K562 (cell line): ENCODE measurements at regions not wholly inside any gene's neighbourhood (a gene's known extent, or its start where the extent isn't known, plus 50 kb on each side); places are given as distances from the start of the nearest gene placed in this dataset.

Experiments
- ATAC-seq: fragments of 200-7000 bp; cut with Tn5 transposase; 3 replicates; pipeline ENCODE4 v1.9.1; 2020; ENCODE audit warnings: moderate library complexity
- BruUV-seq: library from RNA; stranded (reverse); fragments of 400-500 nt; replicated peaks from 2 replicates; lab custom pipeline; 2021; lab: Mats Ljungman, UMichigan
- CTCF ChIA-PET: fragments of 300-600 bp; formaldehyde crosslinking; extraction: SDS; loops from one replicate; lab custom pipeline; 2021; ENCODE audit warnings: low intra/inter-chr PET ratio; lab: Yijun Ruan, JAX
- POLR2A ChIA-PET: fragments of 300-600, 350-650 bp; sonication (Branson Sonifier 250); formaldehyde crosslinking; extraction: SDS; loops from one replicate; lab custom pipeline; 2021; ENCODE audit warnings: antibody characterized with exemption, inconsistent platforms; lab: Yijun Ruan, JAX
- DNase-seq, 4 experiments: peaks; one replicate each; pipeline versions ENCODE4 v3.0.0 to v3.0.0-alpha.2; 2011 to 2018; ENCODE audit warnings: low spot score in 3 of 4, mixed read lengths in 3 of 4; ENCODE audit errors: extremely low read depth in 1 of 4
- FAIRE-seq: peaks from 2 replicates; lab custom pipeline; 2011; peaks lifted over from hg19 to GRCh38; lab: Jason Lieb, UNC
- H2AFZ ChIP-seq: 2 replicates; pipeline ENCODE4 v1.6.0; 2011; ENCODE audit warnings: low read depth, low read length, control low read depth, inconsistent platforms
- H3K27ac ChIP-seq: fragments of 200-600 bp; 3 replicates; pipeline ENCODE4 v1.8.0; 2011; ENCODE audit warnings: low read depth, mild to moderate bottlenecking, control low read depth, inconsistent platforms, low read length, moderate library complexity, mixed read lengths; ENCODE audit errors: extremely low read depth
- H3K27me3 ChIP-seq, 2 experiments: fragments of 300-600 bp in 1 of 2; 2 replicates in 1 of 2; 3 replicates in 1 of 2; pipeline versions ENCODE4 v1.6.0 to v1.8.0; 2011; ENCODE audit warnings: inconsistent platforms in 2 of 2, low read length in 2 of 2, mild to moderate bottlenecking in 1 of 2, mixed read lengths in 1 of 2, moderate library complexity in 1 of 2; ENCODE audit not compliant: control insufficient read depth in 2 of 2, insufficient read depth in 2 of 2
- H3K36me3 ChIP-seq: fragments of 300-600 bp; 3 replicates; pipeline ENCODE4 v1.8.0; 2011; ENCODE audit warnings: mild to moderate bottlenecking, low read length, inconsistent platforms; ENCODE audit not compliant: control insufficient read depth, insufficient read depth
- H3K4me1 ChIP-seq, 2 experiments: fragments of 200-600 bp in 1 of 2; replicated peaks in 1 of 2; 2 replicates in 1 of 2; 3 replicates in 1 of 2; pipeline versions ENCODE4 v1.5.1 to v1.8.0; 2011; ENCODE audit warnings: inconsistent platforms in 2 of 2, low read length in 2 of 2, mild to moderate bottlenecking in 1 of 2, mixed read lengths in 1 of 2, moderate library complexity in 1 of 2; ENCODE audit not compliant: control insufficient read depth in 2 of 2, insufficient read depth in 2 of 2
- H3K4me2 ChIP-seq: 2 replicates; pipeline ENCODE4 v1.6.1; 2011; ENCODE audit warnings: low read length, control low read depth, inconsistent platforms, mixed read lengths; ENCODE audit not compliant: insufficient read depth
- H3K4me3 ChIP-seq: fragments of 200-600 bp; sonication (generic), shearing (Covaris generic); 2 replicates; pipeline ENCODE4 v1.5.1; 2016; ENCODE audit warnings: control low read depth, inconsistent platforms
- H3K79me2 ChIP-seq: fragments of 200-600 bp; 3 replicates; pipeline ENCODE4 v1.8.0; 2011; ENCODE audit warnings: low read length, inconsistent platforms; ENCODE audit not compliant: control insufficient read depth, insufficient read depth
- H3K9ac ChIP-seq, 2 experiments: 2 replicates each; pipeline versions ENCODE4 v1.6.0 to v1.6.1; 2011; ENCODE audit warnings: low read depth in 2 of 2, low read length in 2 of 2, control low read depth in 1 of 2, inconsistent platforms in 1 of 2, mild to moderate bottlenecking in 1 of 2, mixed read lengths in 1 of 2; ENCODE audit not compliant: insufficient read depth in 1 of 2
- H3K9me1 ChIP-seq: one replicate; pipeline ENCODE4 v1.6.0; 2011; ENCODE audit warnings: inconsistent platforms, mild to moderate bottlenecking, low read length, moderate library complexity; ENCODE audit not compliant: control insufficient read depth, insufficient read depth
- H3K9me3 ChIP-seq: replicated peaks from 2 replicates; pipeline ENCODE4 v1.5.1; 2011; ENCODE audit warnings: low read depth, low read length, inconsistent platforms; ENCODE audit not compliant: control insufficient read depth, insufficient read depth
- H4K20me1 ChIP-seq: replicated peaks from 2 replicates; pipeline ENCODE4 v1.6.1; 2011; ENCODE audit warnings: low read length, inconsistent platforms, mixed read lengths; ENCODE audit not compliant: control insufficient read depth, insufficient read depth
- BACH1 ChIP-seq: fragments of 200-800 bp; sonication (Bioruptor generic); IDR thresholded peaks from 2 replicates; pipeline ENCODE4 v1.6.1; 2016; ENCODE audit warnings: missing genetic modification characterization, missing compliant biosample characterization
- C11orf30 ChIP-seq: fragments of 450-650 bp; IDR thresholded peaks from 2 replicates; pipeline ENCODE4 v1.6.1; 2016; ENCODE audit warnings: low read depth, mild to moderate bottlenecking
- DIDO1 ChIP-seq: fragments of 450-650 bp; IDR thresholded peaks from 2 replicates; pipeline ENCODE4 v1.6.1; 2016; ENCODE audit warnings: low read depth, missing biosample characterization, missing genetic modification characterization
- EP400 ChIP-seq: fragments of 450-650 bp; IDR thresholded peaks from 2 replicates; pipeline ENCODE4 v1.6.1; 2017; ENCODE audit warnings: antibody characterized with exemption, mild to moderate bottlenecking, moderate library complexity
- ETS2 ChIP-seq: IDR thresholded peaks from 2 replicates; pipeline ENCODE4 v1.6.1; 2016; ENCODE audit warnings: borderline replicate concordance, missing genetic modification characterization, mild to moderate bottlenecking, moderate library complexity, missing compliant biosample characterization; ENCODE audit not compliant: poor library complexity, severe bottlenecking
- KDM4B ChIP-seq, 2 experiments: fragments of 450-650 bp in 1 of 2; sonication (generic) in 1 of 2; IDR thresholded peaks; 2 replicates each; pipeline ENCODE4 v1.6.1; 2016 to 2017; ENCODE audit warnings: borderline replicate concordance in 2 of 2, antibody characterized with exemption in 1 of 2, low read depth in 1 of 2, mild to moderate bottlenecking in 1 of 2
- LEF1 ChIP-seq: fragments of 450-650 bp; IDR thresholded peaks from 2 replicates; pipeline ENCODE4 v1.6.1; 2016; ENCODE audit warnings: mild to moderate bottlenecking
- MAFF ChIP-seq: IDR thresholded peaks from 2 replicates; pipeline ENCODE4 v1.6.1; 2012; ENCODE audit warnings: low read length, improper control_type of control experiment
- MAFG ChIP-seq: fragments of 450-650 bp; conservative IDR thresholded peaks from 2 replicates; pipeline ENCODE4 v1.6.1; 2016; ENCODE audit warnings: missing genetic modification characterization, missing compliant biosample characterization
- MAFK ChIP-seq: IDR thresholded peaks from 2 replicates; pipeline ENCODE4 v1.6.1; 2011; ENCODE audit warnings: low read length, improper control_type of control experiment
- MNT ChIP-seq, 2 experiments: fragments of 450-650 bp; conservative IDR thresholded peaks; 2 replicates each; pipeline ENCODE4 v1.6.1; 2017; ENCODE audit warnings: mild to moderate bottlenecking in 2 of 2, moderate library complexity in 2 of 2
- MYC ChIP-seq, 2 experiments: fragments of 250-450 bp in 1 of 2; sonication (Bioruptor Pico) in 1 of 2; IDR thresholded peaks; 2 replicates each; pipeline versions ENCODE4 v1.5.1 to v1.6.1; 2012 to 2021; ENCODE audit warnings: low read depth in 2 of 2, borderline replicate concordance in 1 of 2, improper control_type of control experiment in 1 of 2, low read length in 1 of 2, mild to moderate bottlenecking in 1 of 2, moderate library complexity in 1 of 2
- NR2C1 ChIP-seq, 2 experiments: fragments of 450-650 bp; IDR thresholded peaks; 2 replicates each; pipeline ENCODE4 v1.6.1; 2017; ENCODE audit warnings: mild to moderate bottlenecking in 2 of 2, antibody characterized with exemption in 1 of 2, inconsistent platforms in 1 of 2, missing compliant biosample characterization in 1 of 2, missing genetic modification characterization in 1 of 2
- PKNOX1 ChIP-seq: fragments of 450-650 bp; IDR thresholded peaks from 2 replicates; pipeline ENCODE4 v1.6.1; 2016
- RFX5 ChIP-seq: IDR thresholded peaks from 2 replicates; pipeline ENCODE4 v1.6.1; 2011; ENCODE audit warnings: low read depth, mild to moderate bottlenecking, improper control_type of control experiment, low read length
- RHOXF2B ChIP-seq: fragments of 250-450 bp; sonication (Bioruptor Pico); conservative IDR thresholded peaks from 2 replicates; pipeline ENCODE4 v1.5.1; 2021
- TEAD2 ChIP-seq: fragments of 450-650 bp; IDR thresholded peaks from 2 replicates; pipeline ENCODE4 v1.6.1; 2016; ENCODE audit warnings: missing genetic modification characterization, control low read depth, missing compliant biosample characterization
- TRIM24 ChIP-seq, 2 experiments: fragments of 450-650 bp; IDR thresholded peaks; 2 replicates each; pipeline ENCODE4 v1.6.1; 2016
- ZBTB17 ChIP-seq: fragments of 450-650 bp; formaldehyde crosslinking; IDR thresholded peaks from 2 replicates; pipeline ENCODE4 v1.4.0; 2020; ENCODE audit warnings: mild to moderate bottlenecking
- ZKSCAN8 ChIP-seq: fragments of 200-800 bp; sonication (Bioruptor generic); IDR thresholded peaks from 2 replicates; pipeline ENCODE4 v1.6.1; 2016; ENCODE audit warnings: missing genetic modification characterization, missing compliant biosample characterization
- ZNF121 ChIP-seq: sonication (generic); formaldehyde crosslinking; conservative IDR thresholded peaks from 2 replicates; pipeline ENCODE4 v1.8.0; 2022; ENCODE audit warnings: missing genetic modification reagents
- ZNF316 ChIP-seq: fragments of 450-650 bp; IDR thresholded peaks from 2 replicates; pipeline ENCODE4 v1.6.1; 2016
- ZSCAN32 ChIP-seq: fragments of 450-650 bp; formaldehyde crosslinking; IDR thresholded peaks from 2 replicates; pipeline ENCODE4 v1.4.0; 2020; ENCODE audit warnings: mild to moderate bottlenecking, moderate library complexity
- WGBS: fragments of 100-300 bp; shearing (Covaris generic); methylation state at CpG from one replicate; pipeline ENCODE4 v1.1.6; 2016; ENCODE audit warnings: low coverage, mixed read lengths; ENCODE audit not compliant: insufficient coverage; ENCODE audit errors: missing lambda C conversion rate; 5-methylcytosine and 5-hydroxymethylcytosine counted together
- in situ Hi-C: fragments of 300-500 bp; cut with MboI; formaldehyde crosslinking; loops from 4 replicates; pipeline ENCODE4 v1.15.0; 2018; ENCODE audit warnings: inconsistent platforms, mixed read lengths
- intact Hi-C: fragments of 100-400 bp; cut with micrococcal nuclease; formaldehyde crosslinking; loops from 2 replicates; pipeline ENCODE4 v1.14.2; 2022
- TF ChIP-seq, protein P1 (sequence below): sonication (generic); formaldehyde crosslinking; IDR thresholded peaks from 2 replicates; pipeline ENCODE4 v1.5.0; 2020; ENCODE audit warnings: missing genetic modification reagents

- Histone ChIP-seq H3K9me1 (no peaks in the 10 kb centered on the region), H3K27ac (no peak overlapping the region), H3K9me3 (no peaks in the 10 kb centered on the region), H3K4me3 (no peak overlapping the region), H2AFZ (no peak overlapping the region), H4K20me1 (no peaks in the 10 kb centered on the region), H3K79me2 (no peaks in the 10 kb centered on the region), H3K9ac (no peak overlapping the region), H3K36me3 (no peaks in the 10 kb centered on the region), H3K27me3 (no peaks in the 10 kb centered on the region), H3K4me2 (no peak overlapping the region), H3K4me1 (no peaks in the 10 kb centered on the region)
- intact Hi-C loops (no loop called here), in situ Hi-C loops (no loop called here)
- CTCF ChIA-PET: no interaction called here
- DNase-seq (no peak), FAIRE-seq (no peak), ATAC-seq (no peak)
- POLR2A ChIA-PET: no interaction called here
- 0% methylated on average over 2 of the region's 2 CpGs for WGBS
- no TSS peak for BruUV-seq
- TF ChIP-seq MAFF (peak; percentile 83), RFX5 (no peak), EP400 (no peak), TEAD2 (tag) (no peak), MYC (IDR thresholded peaks at IDR 0.05; ENCODE audit: low read depth, low read length) (no peak), MYC (CRISPR knock-in tag; IDR thresholded peaks at IDR 0.05; ENCODE audit: borderline replicate concordance, low read depth) (no peak), MNT (conservative IDR thresholded peaks at IDR 0.05) (no peak), MAFG (tag) (peak; percentile 85), PKNOX1 (no peak), KDM4B (IDR thresholded peaks at IDR 0.05; ENCODE audit: borderline replicate concordance in 2 of 2, low read depth in 1 of 2) (no peak), LEF1 (no peak), MAFK (peak; percentile 89), RHOXF2B (CRISPR knock-in tag) (no peak), ZNF316 (peak; percentile 83), ZNF121 (no peak), BACH1 (tag) (no peak), ZBTB17 (CRISPR knock-in tag) (no peak), NR2C1 (IDR thresholded peaks at IDR 0.05) (no peak), NR2C1 (tag; IDR thresholded peaks at IDR 0.05) (no peak), ETS2 (tag) (no peak), ZSCAN32 (CRISPR knock-in tag) (no peak), ZKSCAN8 (no peak), TRIM24 (IDR thresholded peaks at IDR 0.05) (no peak), DIDO1 (tag) (no peak), C11orf30 (peak; percentile 81)
- TF ChIP-seq, protein P1, sequence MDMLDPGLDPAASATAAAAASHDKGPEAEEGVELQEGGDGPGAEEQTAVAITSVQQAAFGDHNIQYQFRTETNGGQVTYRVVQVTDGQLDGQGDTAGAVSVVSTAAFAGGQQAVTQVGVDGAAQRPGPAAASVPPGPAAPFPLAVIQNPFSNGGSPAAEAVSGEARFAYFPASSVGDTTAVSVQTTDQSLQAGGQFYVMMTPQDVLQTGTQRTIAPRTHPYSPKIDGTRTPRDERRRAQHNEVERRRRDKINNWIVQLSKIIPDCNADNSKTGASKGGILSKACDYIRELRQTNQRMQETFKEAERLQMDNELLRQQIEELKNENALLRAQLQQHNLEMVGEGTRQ (CRISPR knock-in tag): no peak
Measured at GRCh38 chr6:82458705-82459104, 95.1 kb downstream of the TPBG start.
